Endothelial cell of umbilical vein (primary cell): ENCODE measurements at regions not wholly inside any gene's neighbourhood (a gene's known extent, or its start where the extent isn't known, plus 50 kb on each side); places are given as distances from the start of the nearest gene placed in this dataset.

Experiments used
- EZH2 ChIP-seq: IDR thresholded peaks from 2 replicates; pipeline ENCODE4 v1.6.1; 2012; ENCODE audit warnings: borderline replicate concordance, low read depth, mild to moderate bottlenecking, moderate library complexity, low read length, inconsistent platforms; ENCODE audit not compliant: severe bottlenecking
- MYC ChIP-seq: IDR thresholded peaks from one replicate; pipeline ENCODE4 v1.6.1; 2011; ENCODE audit warnings: mild to moderate bottlenecking, low read depth, low read length
- POLR2A ChIP-seq: IDR thresholded peaks from 2 replicates; pipeline ENCODE4 v1.6.1; 2012; ENCODE audit warnings: low read depth, mild to moderate bottlenecking, control low read depth, low read length
- POLR2AphosphoS5 ChIP-seq: IDR thresholded peaks from 2 replicates; pipeline ENCODE4 v1.6.1; 2012; ENCODE audit warnings: low read depth, mild to moderate bottlenecking, control low read depth, low read length, moderate library complexity; ENCODE audit not compliant: insufficient read depth
- TF ChIP-seq, protein P1 (sequence below), 2 donors: IDR thresholded peaks; 1 replicate in 1 of 2; 2 replicates in 1 of 2; pipeline ENCODE4 v1.5.1; 2011; ENCODE audit warnings: low read length in 2 of 2, mild to moderate bottlenecking in 2 of 2, moderate library complexity in 2 of 2, control low read depth in 1 of 2, inconsistent platforms in 1 of 2, low read depth in 1 of 2; ENCODE audit not compliant: insufficient read depth in 1 of 2; ENCODE audit errors: extremely low read depth in 1 of 2

DNA sequence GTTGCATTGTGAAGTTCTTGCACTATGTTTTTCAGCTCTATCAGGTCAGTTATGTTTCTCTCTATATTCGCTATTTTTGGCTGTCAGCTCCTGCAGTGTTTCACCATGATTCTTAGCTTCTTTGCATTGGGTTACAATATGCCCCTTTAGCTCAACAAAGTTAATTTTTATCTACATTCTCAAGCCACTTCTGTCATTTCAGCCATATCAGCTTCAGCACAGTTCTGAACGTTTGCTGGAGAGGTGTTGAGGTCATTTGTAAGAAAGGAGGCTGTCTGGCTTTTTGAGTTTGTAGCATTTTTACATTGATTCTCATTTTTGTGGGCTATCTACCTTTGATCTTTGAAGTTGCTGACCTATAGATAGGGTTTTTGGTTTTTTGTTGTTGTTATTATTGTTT is 573.2 kb upstream of the RGS18 start:
- TF ChIP-seq, protein P1, sequence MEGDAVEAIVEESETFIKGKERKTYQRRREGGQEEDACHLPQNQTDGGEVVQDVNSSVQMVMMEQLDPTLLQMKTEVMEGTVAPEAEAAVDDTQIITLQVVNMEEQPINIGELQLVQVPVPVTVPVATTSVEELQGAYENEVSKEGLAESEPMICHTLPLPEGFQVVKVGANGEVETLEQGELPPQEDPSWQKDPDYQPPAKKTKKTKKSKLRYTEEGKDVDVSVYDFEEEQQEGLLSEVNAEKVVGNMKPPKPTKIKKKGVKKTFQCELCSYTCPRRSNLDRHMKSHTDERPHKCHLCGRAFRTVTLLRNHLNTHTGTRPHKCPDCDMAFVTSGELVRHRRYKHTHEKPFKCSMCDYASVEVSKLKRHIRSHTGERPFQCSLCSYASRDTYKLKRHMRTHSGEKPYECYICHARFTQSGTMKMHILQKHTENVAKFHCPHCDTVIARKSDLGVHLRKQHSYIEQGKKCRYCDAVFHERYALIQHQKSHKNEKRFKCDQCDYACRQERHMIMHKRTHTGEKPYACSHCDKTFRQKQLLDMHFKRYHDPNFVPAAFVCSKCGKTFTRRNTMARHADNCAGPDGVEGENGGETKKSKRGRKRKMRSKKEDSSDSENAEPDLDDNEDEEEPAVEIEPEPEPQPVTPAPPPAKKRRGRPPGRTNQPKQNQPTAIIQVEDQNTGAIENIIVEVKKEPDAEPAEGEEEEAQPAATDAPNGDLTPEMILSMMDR (IDR thresholded peaks at IDR 0.05; ENCODE audit: extremely low read depth in 1 of 2, insufficient read depth in 1 of 2, low read depth in 1 of 2, low read length in 2 of 2): no peak
- TF ChIP-seq POLR2A (no peak), POLR2AphosphoS5 (no peak), MYC (no peak), EZH2 (no peak)
